Skin of body (tissue), 1 donor: ENCODE measurements at regions not wholly inside any gene's neighbourhood (a gene's known extent, or its start where the extent isn't known, plus 50 kb on each side); places are given as distances from the start of the nearest gene placed in this dataset.

Source experiments
- DNase-seq: peaks from one replicate; lab custom pipeline; 2025; lab: John Stamatoyannopoulos, UW

DNA sequence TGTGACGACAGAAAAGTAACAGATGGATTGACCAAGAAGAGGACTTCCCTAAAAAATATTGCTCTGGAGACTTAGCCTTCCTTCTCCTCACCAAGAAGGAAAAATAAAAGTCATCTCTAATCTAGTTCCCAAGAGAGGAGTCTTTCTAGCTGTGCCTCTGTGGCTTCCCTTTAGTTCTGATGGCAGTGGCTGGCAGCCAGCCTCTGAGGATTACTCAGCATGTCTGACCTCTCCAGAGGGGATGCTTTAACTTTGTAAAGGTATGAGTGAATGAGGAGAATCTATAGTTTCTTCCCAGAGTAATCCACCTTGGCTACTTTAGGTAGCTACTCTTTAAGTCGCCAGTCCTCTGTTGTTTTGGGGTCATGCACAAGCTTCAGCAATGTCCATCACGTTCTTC lies 163.9 kb upstream of the KIT start:
- DNase-seq = no peak

DNA sequence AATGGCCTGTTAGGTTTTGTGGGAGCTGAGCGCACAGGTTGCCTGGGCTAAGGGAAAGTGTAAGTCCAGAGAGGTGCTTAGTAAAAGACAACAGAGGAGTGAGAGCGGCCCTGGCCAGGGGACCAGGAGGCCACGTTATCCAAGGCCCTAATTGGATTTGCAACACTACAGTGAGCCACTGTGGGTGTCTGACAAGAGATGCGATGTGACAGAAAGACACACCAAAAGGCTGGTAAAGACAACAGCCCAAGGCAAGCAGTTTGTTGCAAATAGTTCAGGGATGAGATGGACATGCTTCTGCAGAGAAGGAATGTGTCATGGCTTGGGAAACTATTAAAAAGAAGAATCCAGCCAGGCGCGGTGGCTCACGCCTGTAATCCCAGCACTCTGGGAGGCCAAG lies 162.7 kb upstream of the KIT start:
- DNase-seq = no peak

DNA sequence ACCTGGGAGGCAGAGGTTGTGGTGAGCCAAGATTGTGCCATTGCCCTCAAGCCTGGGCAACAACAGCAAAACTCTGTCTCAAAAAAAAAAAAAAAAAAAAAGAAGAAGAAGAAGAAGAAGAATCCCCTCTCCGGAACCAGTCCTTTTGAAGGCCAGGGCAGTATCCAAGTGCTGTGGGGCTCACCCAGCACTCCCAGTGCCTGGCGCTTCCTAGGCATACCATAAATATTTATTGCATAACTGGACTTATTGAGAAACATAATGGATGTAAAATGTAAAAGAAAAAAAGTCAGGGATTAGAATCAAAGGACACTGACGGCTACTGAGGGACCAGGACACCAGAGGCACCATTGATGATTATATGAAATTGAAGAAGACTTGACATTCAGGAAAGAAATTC lies 162.1 kb upstream of the KIT start:
- no peak for DNase-seq

- no peak for DNase-seq
Measured at GRCh38 chr4:54496412-54496811, 161.3 kb upstream of the KIT start.

GRCh38 chr4:54497947-54498346 lies 159.8 kb upstream of the KIT start:
- no peak for DNase-seq

- no peak for DNase-seq
Measured at GRCh38 chr4:54498661-54499111, 159.1 kb upstream of the KIT start.

- peak; percentile 27 for DNase-seq
Measured at GRCh38 chr4:54499308-54500074, 158.3 kb upstream of the KIT start.

DNA sequence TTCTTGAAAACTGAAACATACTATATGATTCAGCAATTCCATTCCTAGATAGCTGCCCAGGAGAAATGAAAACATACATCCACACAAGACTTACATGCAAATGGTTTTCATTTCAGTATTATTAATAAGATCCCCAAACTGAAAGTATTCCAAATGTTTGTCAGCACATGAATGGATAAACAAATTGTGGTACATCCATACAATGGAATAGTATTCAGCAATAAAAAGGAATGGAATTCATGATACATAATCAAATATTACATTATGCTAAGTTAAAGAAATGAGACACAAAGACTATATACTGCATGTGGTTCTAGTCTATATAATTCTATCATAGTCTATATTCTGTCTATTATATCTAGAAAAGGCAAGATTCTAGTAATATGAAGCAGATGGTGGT lies 152.4 kb upstream of the KIT start:
- DNase-seq = no peak

GRCh38 chr4:54505996-54506395 lies 151.8 kb upstream of the KIT start:
- DNase-seq = no peak

GRCh38 chr4:54509057-54509456 lies 148.7 kb upstream of the KIT start:
- no peak for DNase-seq

DNA sequence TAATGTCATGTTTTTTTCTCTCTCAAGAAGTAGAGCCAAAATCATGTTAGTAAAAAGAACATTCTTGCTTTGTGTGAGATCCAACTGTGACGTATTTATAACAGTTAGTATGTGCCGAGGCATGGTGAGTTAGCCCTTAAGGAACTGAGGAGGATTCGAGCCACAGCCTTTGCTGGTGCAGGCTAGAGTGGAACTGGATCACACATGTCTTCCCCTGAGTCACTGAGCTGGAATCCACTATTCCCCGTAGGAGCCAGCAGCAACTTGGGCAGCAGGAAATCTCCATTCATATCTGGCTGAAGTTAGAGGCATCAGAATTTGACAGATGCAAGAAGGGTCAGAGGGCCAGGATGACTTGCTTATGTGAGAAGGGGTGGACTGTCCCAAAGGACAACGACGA lies 144.6 kb upstream of the KIT start:
- peak; percentile 84 for DNase-seq

DNA sequence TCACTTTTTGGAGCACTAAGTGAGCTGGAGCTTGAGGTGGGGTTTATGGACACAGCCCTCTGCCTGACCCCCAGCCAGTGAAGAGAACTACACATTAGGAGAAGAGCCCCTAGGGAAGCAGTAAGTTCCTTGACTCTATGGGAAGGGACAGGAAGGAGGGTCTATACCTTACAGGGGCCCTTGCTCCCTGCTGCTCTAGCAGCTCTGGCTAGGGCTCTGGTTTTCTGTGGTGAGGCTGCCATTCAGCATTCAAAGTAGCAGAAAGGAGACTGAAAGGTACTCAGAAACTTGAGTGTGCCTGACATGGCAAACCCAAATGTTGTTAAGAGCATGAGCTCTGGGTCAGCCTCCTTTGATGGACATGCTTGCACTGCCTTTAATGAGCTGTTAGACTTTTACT lies 144.0 kb upstream of the KIT start:
- no peak for DNase-seq

DNA sequence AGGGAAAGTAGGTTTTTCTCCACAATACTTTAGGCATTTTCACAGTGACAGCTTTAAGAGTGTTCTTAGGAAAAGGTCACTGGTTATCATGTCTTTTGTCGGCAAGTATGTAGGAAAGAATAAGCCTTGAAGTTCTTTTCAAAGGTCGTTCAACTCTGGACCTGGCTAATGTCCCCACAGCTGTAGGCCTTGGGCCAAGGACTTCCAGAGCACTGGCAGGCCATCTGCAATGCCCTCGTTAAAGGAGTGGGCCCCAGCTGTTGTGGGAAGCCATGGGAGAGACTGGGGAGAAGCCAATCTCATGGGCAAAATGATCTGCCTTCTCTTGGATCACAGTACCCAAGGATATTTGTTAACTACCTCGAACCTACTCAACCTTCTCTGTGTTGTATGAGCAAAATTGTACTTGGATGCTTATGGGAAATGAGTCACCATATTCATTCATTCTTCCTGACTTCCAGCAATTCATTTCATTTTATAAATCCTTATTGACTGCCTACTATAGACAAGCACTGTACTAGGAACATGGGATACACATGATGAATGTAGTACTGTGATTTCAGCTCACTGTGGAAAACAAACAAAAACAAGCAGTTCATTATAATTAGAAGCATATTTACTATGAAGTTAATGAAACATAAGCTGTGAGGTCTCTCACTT lies 141.1 kb upstream of the KIT start:
- peak; percentile 81 for DNase-seq

DNA sequence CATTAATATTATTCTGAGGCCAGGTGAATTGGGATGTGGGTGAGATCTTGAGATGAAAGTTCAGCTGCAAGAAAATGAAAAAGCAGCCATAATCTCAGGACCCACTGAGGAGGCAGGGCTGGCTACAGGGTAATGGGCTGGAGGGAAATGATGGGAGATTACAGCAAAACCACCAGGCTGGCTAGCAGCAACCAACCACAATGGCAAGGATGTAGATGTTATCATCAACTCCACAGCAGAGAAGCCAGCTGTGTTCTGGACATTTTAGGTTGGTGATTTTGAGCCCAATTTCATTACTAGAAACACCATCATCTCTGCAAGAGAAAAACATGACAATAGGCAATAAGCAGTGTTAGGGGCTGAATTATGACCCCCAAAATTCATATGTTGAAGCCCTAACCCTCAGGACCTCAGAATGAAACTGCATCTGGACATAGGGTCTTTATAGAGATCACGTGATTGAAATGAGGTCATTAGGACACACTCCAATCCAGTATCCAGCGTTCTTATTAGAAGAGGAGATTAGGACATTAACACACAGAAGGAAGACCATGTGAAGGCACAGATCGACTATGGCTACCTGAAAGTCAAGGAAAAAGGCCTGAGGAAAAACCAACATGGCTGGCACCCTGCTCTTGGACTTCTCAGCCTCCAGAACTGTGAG lies 139.8 kb upstream of the KIT start:
- no peak for DNase-seq

DNA sequence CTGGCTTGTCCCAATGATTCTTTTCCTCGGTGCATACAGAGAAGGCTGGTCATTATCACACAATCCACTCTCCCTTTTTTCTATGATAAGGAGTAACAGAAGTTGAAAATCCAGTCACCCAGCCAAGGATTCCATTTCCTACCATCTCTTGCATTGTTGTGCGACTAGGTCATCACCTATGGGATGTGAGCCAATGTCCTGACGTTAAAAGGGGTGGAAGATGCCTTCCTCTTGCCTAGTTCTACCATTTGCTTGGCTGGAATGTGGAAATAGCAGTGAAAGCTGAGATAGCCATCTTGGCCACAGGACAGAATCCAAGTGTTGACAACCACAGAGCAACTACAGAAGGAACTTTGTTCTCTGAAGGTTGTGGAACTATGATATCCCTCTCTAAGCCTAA lies 132.2 kb upstream of the KIT start:
- no peak for DNase-seq

DNA sequence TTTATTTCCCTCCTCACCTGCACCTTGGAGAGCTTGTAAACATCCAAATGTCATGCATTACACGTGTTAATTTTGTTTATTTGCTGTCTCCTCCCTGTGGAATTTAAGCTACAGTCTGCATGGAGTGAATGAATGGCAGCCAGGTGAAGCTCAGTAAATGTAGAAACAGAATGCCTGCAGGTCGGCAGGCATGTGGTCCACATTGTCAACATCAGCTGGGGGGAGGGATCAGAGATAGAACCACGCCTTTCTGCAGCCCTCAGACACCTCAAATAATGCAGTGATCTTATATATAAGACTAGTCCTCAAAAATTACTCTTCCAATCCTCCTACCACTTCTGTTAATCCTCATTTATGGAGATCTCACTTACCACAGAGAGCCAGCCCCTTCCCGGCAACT lies 131.2 kb upstream of the KIT start:
- DNase-seq = no peak

DNA sequence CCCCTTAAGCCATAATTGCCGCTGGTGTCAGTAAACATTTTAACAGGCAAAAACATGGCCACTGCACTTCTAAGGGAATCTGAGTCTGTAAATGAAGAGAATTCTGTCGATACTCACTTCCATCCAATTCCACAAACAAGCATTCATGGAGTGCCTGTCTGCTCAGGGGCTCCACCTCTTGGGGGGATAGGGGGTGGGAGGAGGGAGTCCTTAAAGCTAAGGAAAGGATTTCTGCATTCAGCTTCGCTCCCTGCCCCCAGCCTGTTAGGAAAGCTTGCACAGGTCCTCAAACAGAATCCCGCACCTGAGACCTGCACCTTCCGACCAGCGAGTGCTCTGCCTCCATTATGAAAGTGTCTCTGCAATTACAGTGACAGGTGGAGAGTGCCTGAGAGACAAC lies 130.2 kb upstream of the KIT start:
- no peak for DNase-seq

- DNase-seq = peak; percentile 37
Measured at GRCh38 chr4:54539500-54540029, 118.2 kb upstream of the KIT start.

- no peak for DNase-seq
Measured at GRCh38 chr4:54540931-54541330, 116.8 kb upstream of the KIT start.

DNA sequence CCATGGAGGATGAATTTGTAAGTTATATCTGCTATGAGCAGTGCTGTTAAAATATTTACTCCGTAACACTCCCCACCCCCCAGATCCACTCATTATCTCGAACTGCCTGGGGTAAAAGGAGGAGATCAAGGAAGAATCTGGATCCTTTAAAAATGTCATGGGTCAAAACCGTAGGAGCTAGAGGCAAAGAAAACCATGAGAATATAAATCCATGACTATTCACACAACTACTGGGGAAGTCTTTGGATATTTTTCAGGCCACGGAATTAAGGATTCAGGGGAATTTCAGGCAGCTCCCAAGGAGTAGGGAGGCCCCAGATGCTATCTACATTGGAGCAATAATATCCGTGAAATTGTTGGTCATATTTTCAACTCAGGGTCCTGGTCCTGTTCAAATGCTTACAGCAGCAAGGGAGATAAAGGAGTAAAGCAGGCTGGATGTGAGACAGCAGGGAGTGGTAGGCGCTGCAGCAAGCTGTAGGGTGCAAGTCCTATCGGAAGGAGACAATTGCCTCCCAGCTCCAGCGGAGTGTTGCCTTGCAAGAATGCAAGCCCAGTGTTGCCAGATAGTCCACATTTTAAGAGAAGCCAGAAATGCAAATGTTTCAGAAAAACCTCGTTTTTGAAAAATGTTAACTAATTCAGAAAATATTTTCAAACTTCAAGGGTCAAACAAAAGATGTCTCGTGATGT lies 116.2 kb upstream of the KIT start:
- DNase-seq = no peak

DNA sequence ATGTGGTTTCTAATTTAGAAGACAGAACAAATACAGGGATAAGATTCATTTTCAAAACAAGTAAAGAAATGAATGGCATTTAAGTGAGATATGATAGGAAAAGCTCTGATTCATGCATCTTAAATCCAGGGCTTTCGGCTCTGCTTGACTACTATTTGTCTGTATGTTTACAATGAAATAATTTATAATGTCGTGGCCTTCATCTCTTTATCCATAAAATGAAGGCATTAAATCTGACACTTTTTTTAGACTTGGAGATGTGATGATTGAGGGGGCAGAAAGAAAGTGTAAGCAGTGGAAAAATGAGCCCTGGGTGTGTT lies 115.7 kb upstream of the KIT start:
- no peak for DNase-seq

DNA sequence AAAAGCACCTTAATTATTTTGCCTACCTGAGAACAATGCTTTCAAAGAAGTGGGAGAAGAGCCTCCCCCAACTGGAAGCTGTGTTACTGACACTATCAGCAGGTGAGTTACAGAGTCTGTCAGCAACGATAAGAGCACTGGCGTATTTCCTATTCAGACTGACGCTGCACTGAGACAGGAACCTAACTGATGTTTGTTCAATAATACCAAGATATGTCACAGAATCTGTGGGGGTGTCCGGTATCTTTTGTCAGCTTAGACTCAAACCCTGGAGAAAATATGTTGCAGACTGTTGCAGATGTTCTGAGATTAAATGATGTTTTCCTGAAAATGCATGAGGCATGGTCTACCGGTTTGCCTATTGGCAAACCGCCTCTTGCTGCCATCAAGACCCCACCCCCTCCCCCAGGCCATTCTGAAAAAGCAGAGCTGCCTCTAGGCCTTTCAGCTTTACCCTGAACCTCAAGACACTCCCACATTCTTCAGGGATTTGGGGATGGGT lies 115.2 kb upstream of the KIT start:
- DNase-seq = no peak
